Transverse colon (tissue), 3 donors: ENCODE measurements at regions not wholly inside any gene's neighbourhood (a gene's known extent, or its start where the extent isn't known, plus 50 kb on each side); places are given as distances from the start of the nearest gene placed in this dataset.

Experiments used
- EP300 ChIP-seq: sonication (generic); formaldehyde crosslinking; IDR thresholded peaks from one replicate; pipeline ENCODE4 v1.6.1; 2017; ENCODE audit warnings: antibody characterized with exemption, low read depth
- POLR2A ChIP-seq: fragments of 450-650 bp; IDR thresholded peaks from one replicate; pipeline ENCODE4 v1.6.1; 2016; ENCODE audit warnings: antibody characterized with exemption, mild to moderate bottlenecking, moderate library complexity
- TF ChIP-seq, protein P1 (sequence below), 5 experiments: fragments of 200-600 bp in 3 of 5; fragments of 450-650 bp in 2 of 5; sonication (generic) in 3 of 5; IDR thresholded peaks; 1 replicate in 2 of 5; 2 replicates in 3 of 5; pipeline ENCODE4 v1.5.1; 2016 to 2017; ENCODE audit warnings: antibody characterized with exemption in 5 of 5, inconsistent platforms in 3 of 5, mild to moderate bottlenecking in 2 of 5, moderate library complexity in 1 of 5

GRCh38 chr2:120404941-120405758 is 59.2 kb downstream of the INHBB start:
- TF ChIP-seq, protein P1, sequence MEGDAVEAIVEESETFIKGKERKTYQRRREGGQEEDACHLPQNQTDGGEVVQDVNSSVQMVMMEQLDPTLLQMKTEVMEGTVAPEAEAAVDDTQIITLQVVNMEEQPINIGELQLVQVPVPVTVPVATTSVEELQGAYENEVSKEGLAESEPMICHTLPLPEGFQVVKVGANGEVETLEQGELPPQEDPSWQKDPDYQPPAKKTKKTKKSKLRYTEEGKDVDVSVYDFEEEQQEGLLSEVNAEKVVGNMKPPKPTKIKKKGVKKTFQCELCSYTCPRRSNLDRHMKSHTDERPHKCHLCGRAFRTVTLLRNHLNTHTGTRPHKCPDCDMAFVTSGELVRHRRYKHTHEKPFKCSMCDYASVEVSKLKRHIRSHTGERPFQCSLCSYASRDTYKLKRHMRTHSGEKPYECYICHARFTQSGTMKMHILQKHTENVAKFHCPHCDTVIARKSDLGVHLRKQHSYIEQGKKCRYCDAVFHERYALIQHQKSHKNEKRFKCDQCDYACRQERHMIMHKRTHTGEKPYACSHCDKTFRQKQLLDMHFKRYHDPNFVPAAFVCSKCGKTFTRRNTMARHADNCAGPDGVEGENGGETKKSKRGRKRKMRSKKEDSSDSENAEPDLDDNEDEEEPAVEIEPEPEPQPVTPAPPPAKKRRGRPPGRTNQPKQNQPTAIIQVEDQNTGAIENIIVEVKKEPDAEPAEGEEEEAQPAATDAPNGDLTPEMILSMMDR (IDR thresholded peaks at IDR 0.05): no peak
- no peak for TF ChIP-seq POLR2A
- TF ChIP-seq EP300: no peak
